ENCODE measurements at regions not wholly inside any gene's neighbourhood (a gene's known extent, or its start where the extent isn't known, plus 50 kb on each side); places are given as distances from the start of the nearest gene placed in this dataset.

DNA sequence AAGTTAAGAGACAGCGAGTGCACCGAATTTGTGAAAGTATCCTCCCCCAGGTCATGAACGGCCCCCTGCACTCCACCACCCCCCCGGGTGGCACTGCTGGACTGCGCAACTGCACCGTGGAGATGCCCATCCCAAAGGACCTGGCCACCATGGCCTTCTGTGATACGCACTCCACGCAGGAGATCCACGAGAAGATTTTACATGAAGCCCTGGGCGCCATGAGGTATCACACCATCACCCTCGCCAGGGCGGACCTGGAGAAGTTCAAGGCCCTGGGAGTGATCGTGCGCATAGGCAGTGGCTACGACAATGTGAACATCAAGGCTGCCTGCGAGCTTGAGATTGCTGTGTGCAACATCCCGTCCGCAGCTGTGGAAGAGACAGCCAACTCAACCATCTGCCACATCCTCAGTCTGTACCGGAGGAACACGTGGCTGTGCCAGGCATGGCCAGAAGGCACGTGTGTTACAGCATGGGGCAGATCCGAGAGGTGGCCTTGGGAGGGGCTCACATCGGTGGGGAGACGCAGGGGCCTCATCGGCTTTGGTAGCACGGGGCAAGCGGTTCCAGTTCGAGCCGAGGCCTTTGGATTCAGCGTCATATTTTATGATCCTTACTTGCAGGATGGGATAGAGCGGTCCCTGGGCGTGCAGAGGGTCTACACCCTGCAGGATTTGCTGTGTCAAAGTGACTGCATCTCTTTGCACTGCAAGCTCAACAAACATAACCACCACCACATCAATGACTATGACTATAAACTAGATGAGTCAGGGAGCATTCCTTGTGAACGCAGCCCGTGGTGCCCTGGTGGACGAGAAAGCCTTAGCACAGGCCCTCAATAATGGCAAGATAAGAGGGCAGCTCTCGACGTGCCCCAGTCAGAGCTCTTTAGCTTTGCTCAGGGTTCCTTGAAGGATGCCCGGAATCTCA, 290.8 kb upstream of the MC4R start:
- DNase-seq (ENCODE audit: low read depth) = no peak

DNA sequence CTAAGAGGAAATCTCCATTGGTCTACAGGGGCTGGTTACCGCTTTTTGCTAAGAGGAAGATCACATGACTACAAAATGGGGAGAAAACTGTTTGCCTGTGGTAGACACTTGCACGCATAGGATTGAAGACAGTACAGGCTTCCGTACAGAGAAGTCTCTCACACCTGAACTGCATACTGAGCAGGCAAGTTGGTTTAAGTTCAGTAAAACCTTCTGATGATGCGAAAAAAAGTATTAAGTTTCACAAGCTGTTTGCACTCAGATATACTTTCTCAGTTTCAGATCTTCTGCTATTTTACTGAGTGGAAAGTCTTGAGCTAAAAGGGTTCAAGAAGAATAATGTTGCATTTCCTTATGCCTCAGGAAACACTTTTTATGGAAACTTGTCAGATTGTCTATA, 292.2 kb upstream of the MC4R start:
- no peak for DNase-seq (ENCODE audit: low read depth)

DNA sequence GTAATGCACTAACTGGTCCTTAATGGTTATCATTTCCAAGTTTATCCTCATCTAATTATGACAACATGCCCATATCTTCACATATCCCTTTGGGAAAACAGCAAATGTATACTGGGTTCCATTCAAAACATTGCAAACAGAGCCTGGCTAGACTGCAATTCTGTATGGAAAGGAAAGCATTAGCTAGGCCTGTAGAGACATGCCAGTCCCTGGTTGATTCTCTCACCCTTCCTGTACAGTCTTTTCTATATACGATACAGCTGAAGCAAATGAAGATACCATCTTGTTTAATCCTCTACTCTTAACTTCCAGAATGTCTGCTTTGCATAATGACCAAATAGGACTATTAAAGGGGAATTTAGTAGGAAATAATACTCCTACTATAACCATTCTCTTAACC, 294.4 kb upstream of the MC4R start:
- DNase-seq (ENCODE audit: low read depth) = no peak

DNA sequence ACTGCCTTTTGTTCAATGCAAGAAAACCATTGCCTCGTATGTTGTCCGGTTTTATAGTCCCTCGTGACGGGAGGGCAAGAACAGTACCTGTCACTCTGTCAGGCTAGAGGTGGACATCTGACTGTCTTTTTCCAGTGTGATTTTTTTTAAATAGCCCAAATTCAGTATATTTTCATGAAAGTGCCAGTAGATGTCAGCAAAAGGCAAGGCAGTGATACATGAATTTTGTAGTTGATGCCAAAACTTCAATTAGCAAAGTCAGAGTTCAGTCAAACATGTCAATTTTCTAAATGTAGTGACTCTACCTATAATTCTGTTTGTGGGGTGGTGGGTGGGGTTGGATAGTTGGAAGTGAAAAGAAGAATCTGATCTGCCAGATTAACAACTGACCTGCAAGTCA, 296.0 kb upstream of the MC4R start:
- DNase-seq (ENCODE audit: low read depth) = no peak

- DNase-seq (ENCODE audit: low read depth) = no peak
These were observed 297.4 kb upstream of the MC4R start for GRCh38 chr18:60669938-60670337.

DNA sequence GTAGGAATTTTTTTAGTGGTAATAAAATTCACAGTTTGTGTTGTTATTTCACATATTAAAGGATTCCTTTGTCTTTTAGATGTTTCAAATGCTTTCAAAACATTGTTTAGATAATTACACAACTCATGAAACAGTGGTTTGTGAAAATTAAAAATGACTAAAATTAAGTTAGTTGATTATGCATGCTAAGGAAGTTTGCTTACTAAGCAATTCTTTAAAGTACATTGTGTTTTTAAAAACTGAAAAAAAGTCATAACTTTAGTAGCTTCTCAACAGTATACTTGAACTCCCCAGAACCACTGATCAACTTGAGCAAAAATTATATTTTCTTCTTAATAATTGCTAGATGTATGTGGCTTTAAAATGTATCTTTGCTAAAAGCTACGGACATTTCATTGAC, 298.4 kb upstream of the MC4R start:
- DNase-seq (ENCODE audit: low read depth) = no peak

GRCh38 chr18:60675126-60675525, 302.6 kb upstream of the MC4R start:
- DNase-seq (ENCODE audit: low read depth) = no peak

DNA sequence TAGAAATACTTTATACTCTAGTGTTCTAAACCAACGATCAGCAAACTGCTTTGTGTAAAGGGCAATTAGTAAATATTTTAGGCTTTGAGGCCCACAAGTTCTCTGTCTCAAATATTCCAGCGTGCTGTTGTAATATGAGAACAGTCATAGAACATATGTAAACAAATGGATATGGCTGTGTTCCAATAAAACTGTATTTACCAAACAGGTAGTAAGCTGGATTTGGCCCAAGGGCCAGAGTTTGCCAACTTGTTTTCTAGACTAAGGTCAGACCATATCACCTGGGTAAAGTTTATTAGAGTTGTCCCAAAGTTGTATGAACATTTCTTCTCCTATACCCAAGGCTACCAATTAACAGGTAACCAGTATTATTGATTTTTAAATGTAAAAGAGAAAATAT, 303.2 kb upstream of the MC4R start:
- DNase-seq (ENCODE audit: low read depth) = no peak

- DNase-seq (ENCODE audit: low read depth) = no peak
These were observed 304.2 kb upstream of the MC4R start for GRCh38 chr18:60676815-60677214.

DNA sequence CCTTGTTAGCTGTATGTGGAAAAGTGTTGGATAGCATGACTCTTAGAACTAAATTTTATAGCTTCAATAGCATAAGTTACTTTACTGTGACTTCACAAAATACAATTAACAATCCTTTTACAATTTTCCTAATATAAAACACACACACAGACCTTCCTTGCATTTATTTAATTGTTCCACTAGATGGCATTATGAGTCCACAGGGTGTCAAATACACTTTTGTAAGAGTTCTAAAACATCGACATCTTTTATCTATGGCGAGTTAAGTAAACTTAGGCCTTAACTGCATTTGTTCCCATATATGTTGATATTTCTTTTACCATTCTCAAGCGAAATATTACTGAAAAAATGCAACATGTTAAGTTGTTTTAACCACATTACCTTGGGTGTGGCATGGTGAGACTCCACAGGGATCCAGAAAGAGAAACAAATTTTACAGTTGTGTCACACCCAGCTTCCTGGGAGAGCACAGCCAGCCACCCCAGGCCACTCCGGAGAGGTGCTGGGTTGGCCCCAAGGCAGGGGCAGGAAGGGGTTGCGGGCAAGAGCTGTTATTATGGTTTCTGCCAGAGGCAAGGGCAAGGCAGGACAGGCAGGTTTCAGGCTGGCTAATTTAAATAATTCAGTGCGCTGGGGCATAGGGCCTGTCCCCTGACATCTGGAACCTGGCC, 312.4 kb upstream of the MC4R start:
- DNase-seq (ENCODE audit: low read depth) = no peak

GRCh38 chr18:60686142-60686541, 313.6 kb upstream of the MC4R start:
- no peak for DNase-seq (ENCODE audit: low read depth)

GRCh38 chr18:60691061-60691460, 318.5 kb upstream of the MC4R start:
- no peak for DNase-seq (ENCODE audit: low read depth)

DNA sequence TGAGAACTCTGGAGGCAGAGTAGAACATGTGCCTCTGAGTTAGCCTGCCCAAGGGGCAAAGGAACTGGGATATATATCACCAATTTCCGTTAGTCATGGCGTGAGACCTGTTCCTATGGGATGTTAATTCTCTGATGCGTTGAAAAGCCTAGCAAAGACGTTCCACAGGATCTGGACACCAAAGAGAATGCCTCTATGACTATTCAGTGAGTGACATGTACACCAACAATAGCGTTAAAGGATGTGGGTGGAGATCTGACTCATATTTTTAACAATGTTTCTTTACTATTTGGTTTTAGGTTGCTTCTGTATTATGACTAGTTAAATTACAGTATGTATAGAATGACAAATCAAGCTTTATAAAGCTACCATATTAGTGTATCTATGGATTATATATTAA, 320.9 kb upstream of the MC4R start:
- DNase-seq (ENCODE audit: low read depth) = no peak

DNA sequence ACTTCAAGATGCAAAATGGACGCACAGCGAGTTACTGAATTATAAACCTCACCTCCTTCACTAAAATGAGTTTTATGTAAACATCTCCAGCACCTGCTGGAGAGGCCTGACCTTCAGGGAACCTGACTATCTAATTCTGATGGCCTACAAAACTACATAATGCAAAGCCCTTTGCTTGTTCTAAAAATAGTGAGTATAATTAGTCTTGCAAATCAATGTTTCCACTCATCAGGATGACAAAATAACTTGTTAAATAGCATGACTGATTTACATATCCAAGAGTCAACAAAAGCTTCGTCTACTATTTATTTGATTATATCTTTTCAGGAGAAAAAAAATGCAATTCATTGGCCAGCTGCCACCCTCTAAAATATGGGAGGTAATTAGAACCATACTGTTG, 326.3 kb upstream of the MC4R start:
- DNase-seq (ENCODE audit: low read depth) = no peak

- no peak for DNase-seq (ENCODE audit: low read depth)
These were observed 350.2 kb upstream of the MC4R start for GRCh38 chr18:60722742-60723141.

DNA sequence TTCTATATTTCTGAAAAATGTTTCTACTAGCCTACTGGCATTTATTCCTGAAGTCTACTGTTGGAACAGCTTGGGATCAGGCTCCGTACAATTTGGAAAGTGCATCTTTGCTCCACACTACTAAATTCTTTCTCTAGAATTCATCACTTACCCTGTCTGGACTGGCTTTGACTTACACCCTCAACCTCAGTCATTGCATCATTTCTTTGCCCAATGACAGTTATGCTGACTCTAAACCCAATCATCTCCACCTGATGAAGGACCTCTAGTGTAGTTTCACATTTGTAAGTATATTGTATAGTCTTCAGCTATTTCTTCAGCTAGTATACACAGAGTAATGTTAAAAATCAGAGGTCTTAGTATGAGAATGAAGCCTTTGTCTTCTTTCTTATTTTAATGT, 359.6 kb upstream of the MC4R start:
- DNase-seq (ENCODE audit: low read depth) = no peak

- DNase-seq (ENCODE audit: low read depth) = no peak
These were observed 366.6 kb upstream of the MC4R start for GRCh38 chr18:60739212-60739611.

- DNase-seq (ENCODE audit: low read depth) = no peak
These were observed 367.7 kb upstream of the MC4R start for GRCh38 chr18:60740313-60740712.

GRCh38 chr18:60746491-60746890, 373.9 kb upstream of the MC4R start:
- no peak for DNase-seq (ENCODE audit: low read depth)

DNA sequence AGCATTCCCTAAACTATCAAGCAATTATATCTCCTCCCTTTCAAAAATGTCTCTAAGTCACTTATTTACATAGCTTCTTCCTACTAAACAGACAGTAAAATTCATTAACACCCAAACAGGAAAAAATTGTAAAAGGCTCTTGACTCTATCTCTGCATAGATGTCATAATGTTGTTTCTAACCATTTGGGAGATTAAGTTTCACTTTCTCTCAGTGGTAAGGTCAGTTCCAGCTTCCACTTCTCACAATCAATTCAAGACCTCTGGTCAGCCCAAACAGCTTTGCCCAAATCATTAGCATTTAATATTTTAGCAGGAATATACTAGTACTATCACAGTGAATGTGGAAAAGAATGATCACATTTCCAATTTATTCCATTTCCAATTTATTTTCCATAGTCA, 374.3 kb upstream of the MC4R start:
- no peak for DNase-seq (ENCODE audit: low read depth)

DNA sequence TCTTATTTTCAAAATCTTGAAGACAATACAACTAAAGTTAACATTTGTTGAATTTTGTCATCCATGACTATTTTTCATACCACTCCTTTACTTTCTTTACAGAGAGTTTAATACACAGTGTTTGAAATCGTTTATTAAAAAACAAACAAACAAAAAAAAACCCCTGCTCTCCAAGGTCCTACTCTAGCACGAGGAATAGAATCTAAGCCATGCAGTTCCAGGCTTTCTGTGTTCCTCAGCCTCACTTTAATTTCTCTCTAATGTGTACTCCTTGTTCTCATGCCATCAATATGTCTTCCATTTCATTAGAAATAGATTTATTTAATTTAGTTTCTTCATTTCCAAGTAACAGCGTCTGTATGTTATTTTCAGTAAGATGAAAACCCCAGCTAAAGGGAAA, 381.2 kb upstream of the MC4R start:
- DNase-seq (ENCODE audit: low read depth) = no peak

- DNase-seq (ENCODE audit: low read depth) = no peak
These were observed 381.9 kb upstream of the MC4R start for GRCh38 chr18:60754413-60755009.

DNA sequence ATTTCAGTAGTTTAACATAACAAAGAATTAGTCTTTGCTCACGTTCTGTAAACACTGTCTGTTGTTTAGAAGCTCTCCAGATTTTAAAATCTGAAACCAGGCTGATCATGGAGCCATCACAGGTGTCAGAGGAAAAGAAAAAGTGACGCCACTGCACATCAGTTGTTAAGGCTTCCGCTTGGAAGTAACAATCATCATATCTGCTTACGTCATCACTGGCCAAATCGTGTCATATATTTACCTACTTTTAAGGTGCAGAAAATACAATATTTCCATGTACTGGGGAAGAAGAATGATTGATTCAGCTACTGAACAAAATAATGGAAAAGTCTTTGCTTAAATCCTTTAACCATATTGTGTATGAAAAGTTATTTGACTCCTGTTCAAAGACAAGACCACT, 382.6 kb upstream of the MC4R start:
- DNase-seq (ENCODE audit: low read depth) = no peak

All from HS-27A (cell line).